B cell (primary cell): ENCODE measurements at regions not wholly inside any gene's neighbourhood (a gene's known extent, or its start where the extent isn't known, plus 50 kb on each side); places are given as distances from the start of the nearest gene placed in this dataset.
A peak's percentile ranks its signal among the peaks of the same experiment; 100 is the strongest.

ENCODE experiments used
- ATAC-seq: fragments of 200-7000 bp; cut with Tn5 transposase; one replicate; pipeline ENCODE4 v1.10.0; 2021; ENCODE audit warnings: low read depth, mild to moderate bottlenecking, moderate number of reproducible peaks, moderate library complexity
- CTCF ChIA-PET: fragments of 350-600 bp; sonication (Branson Sonifier 250); formaldehyde crosslinking; loops from one replicate; lab custom pipeline; 2021; ENCODE audit warnings: antibody characterized with exemption, inconsistent platforms; lab: Charles Lee
- POLR2A ChIA-PET: fragments of 350-600 bp; sonication (Branson Sonifier 250); formaldehyde crosslinking; loops from one replicate; lab custom pipeline; 2021; ENCODE audit warnings: antibody characterized with exemption; lab: Charles Lee
- DNase-seq: peaks from one replicate; pipeline ENCODE4 v3.0.0; 2013
- H2AFZ ChIP-seq: 2 replicates; pipeline ENCODE4 v1.6.1; 2012; ENCODE audit warnings: mild to moderate bottlenecking, low read depth, low read length; ENCODE audit not compliant: insufficient read depth, poor library complexity, severe bottlenecking
- H3K27ac ChIP-seq, 2 donors: 1 replicate in 1 of 2; 2 replicates in 1 of 2; pipeline ENCODE4 v1.5.1; 2012 to 2013; ENCODE audit warnings: low read length in 2 of 2, mild to moderate bottlenecking in 2 of 2, moderate library complexity in 1 of 2
- H3K27me3 ChIP-seq, 4 experiments: fragments of 200-600 bp in 1 of 4; sonication (generic) in 1 of 4; replicated peaks in 1 of 4; 1 replicate in 2 of 4; 2 replicates in 2 of 4; pipeline versions ENCODE4 v1.6.1 to v1.7.0; 2013 to 2016; ENCODE audit warnings: low read length in 3 of 4, mild to moderate bottlenecking in 2 of 4, mixed read lengths in 1 of 4, moderate library complexity in 1 of 4; ENCODE audit not compliant: insufficient read depth in 4 of 4, control insufficient read depth in 3 of 4; ENCODE audit errors: control extremely low read depth in 1 of 4
- H3K36me3 ChIP-seq, 2 experiments: replicated peaks in 1 of 2; 1 replicate in 1 of 2; 2 replicates in 1 of 2; pipeline versions ENCODE4 v1.6.1 to v1.7.1; 2013; ENCODE audit warnings: low read length in 1 of 2; ENCODE audit not compliant: insufficient read depth in 2 of 2, control insufficient read depth in 1 of 2; ENCODE audit errors: control extremely low read depth in 1 of 2, extremely low read depth in 1 of 2
- H3K4me1 ChIP-seq, 2 donors: fragments of 200-600 bp in 1 of 2; sonication (generic) in 1 of 2; 1 replicate in 1 of 2; 2 replicates in 1 of 2; pipeline versions ENCODE4 v1.5.1 to v1.6.1; 2013 to 2017; ENCODE audit warnings: low read length in 2 of 2; ENCODE audit not compliant: control insufficient read depth in 2 of 2, insufficient read depth in 2 of 2
- H3K4me2 ChIP-seq: replicated peaks from 2 replicates; pipeline ENCODE3; 2012; ENCODE audit warnings: mild to moderate bottlenecking, low read depth, low read length; ENCODE audit not compliant: poor library complexity, severe bottlenecking
- H3K4me3 ChIP-seq, 5 experiments: fragments of 200-600 bp in 1 of 5; sonication (generic) in 1 of 5; 1 replicate in 3 of 5; 2 replicates in 2 of 5; pipeline versions ENCODE4 v1.5.1 to v1.7.0; 2011 to 2016; ENCODE audit warnings: low read length in 4 of 5, mild to moderate bottlenecking in 4 of 5, low read depth in 2 of 5, control low read depth in 1 of 5, moderate library complexity in 1 of 5; ENCODE audit not compliant: insufficient read depth in 1 of 5; ENCODE audit errors: control extremely low read depth in 1 of 5, extremely low read depth in 1 of 5
- H3K79me2 ChIP-seq: fragments of 200-600 bp; sonication (generic); one replicate; pipeline ENCODE4 v1.6.0; 2016; ENCODE audit warnings: low read length; ENCODE audit not compliant: control insufficient read depth, insufficient read depth
- H3K9ac ChIP-seq: fragments of 200-600 bp; sonication (generic); 2 replicates; pipeline ENCODE4 v1.6.1; 2017; ENCODE audit warnings: mild to moderate bottlenecking, low read length, moderate library complexity
- H3K9me3 ChIP-seq, 3 donors: one replicate each; pipeline versions ENCODE4 v1.6.1 to v1.7.1; 2013; ENCODE audit warnings: low read length in 2 of 3; ENCODE audit not compliant: control insufficient read depth in 2 of 3, insufficient read depth in 1 of 3; ENCODE audit errors: control extremely low read depth in 1 of 3
- H4K20me1 ChIP-seq: 2 replicates; pipeline ENCODE4 v1.6.0; 2012; ENCODE audit warnings: mild to moderate bottlenecking, low read length; ENCODE audit not compliant: insufficient read depth, control insufficient read depth, poor library complexity, severe bottlenecking
- H3K27ac Mint-ChIP-seq: one replicate; pipeline ENCODE4 v1.8.0; 2021; ENCODE audit warnings: mixed read lengths
- H3K27me3 Mint-ChIP-seq: one replicate; pipeline ENCODE4 v1.8.0; 2021; ENCODE audit warnings: mixed read lengths
- H3K4me1 Mint-ChIP-seq: one replicate; pipeline ENCODE4 v1.8.0; 2021; ENCODE audit warnings: mixed read lengths
- H3K4me3 Mint-ChIP-seq: one replicate; pipeline ENCODE4 v1.8.0; 2021; ENCODE audit warnings: mixed read lengths
- H3K9me3 Mint-ChIP-seq: one replicate; pipeline ENCODE4 v1.8.0; 2022; ENCODE audit warnings: mixed read lengths; ENCODE audit not compliant: insufficient read depth
- EZH2 ChIP-seq: IDR thresholded peaks from 2 replicates; pipeline ENCODE4 v1.6.1; 2012; ENCODE audit warnings: borderline replicate concordance, low read depth, mild to moderate bottlenecking, moderate library complexity, low read length; ENCODE audit not compliant: insufficient read depth, poor library complexity, severe bottlenecking
- WGBS: methylation state at CpG from one replicate; pipeline ENCODE4 v1.1.5; 2013; ENCODE audit warnings: missing lambda C conversion rate; ENCODE audit not compliant: insufficient coverage; 5-methylcytosine and 5-hydroxymethylcytosine counted together
- intact Hi-C: fragments of 100-400 bp; cut with micrococcal nuclease; formaldehyde crosslinking; loops from one replicate; pipeline ENCODE4 v1.10.0; 2022
- TF ChIP-seq, protein P1 (sequence below): fragments of 200-600 bp; IDR thresholded peaks from one replicate; pipeline ENCODE4 v1.8.0; 2022; ENCODE audit warnings: antibody characterized with exemption, mild to moderate bottlenecking

DNA sequence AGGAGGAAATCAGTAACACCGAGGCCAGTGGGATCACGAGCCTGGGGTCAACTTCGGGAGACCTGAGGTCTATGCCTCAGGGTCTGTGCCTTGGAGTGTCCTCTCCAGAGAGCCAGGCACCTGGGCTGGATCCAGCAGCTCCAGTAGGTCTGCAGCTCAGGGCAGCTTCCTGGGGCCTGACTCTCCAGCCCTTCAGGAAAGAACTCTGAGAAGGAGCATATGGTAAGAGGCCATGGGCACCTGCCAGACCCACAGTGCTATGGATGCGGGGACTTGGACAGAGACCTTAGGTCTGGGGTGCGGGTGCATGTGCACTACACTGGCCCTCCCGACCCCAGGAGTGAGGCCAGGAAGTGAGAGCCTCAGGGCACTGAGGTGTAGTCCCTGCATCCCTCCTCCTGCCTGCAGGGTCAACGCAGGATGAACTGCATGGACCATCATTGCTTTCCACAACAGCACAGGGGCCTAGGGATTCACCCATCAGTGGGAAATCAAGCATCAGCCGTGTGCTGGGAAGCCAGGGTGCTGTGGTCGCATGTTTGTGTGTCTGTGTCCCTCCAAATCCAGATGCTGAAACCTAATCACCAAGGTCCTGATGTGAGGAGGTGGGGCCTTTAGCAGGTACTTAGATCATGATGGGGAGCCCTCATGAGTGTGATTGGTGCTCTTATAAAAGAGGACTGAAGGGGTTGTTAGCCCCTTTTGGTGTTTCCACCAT, 210.9 kb upstream of the CST7 start:
- no peaks in the 10 kb centered on the region for H4K20me1 ChIP-seq
- ATAC-seq (no peak), DNase-seq (no peak)
- Mint-ChIP-seq H3K4me3 (no peak overlapping the region), H3K9me3 (no peaks in the 10 kb centered on the region), H3K4me1 (peaks cover 10% of the 10 kb centered on the region), H3K27ac (no peak overlapping the region), H3K27me3 (no peaks in the 10 kb centered on the region)
- H3K4me2 ChIP-seq, result no peak overlapping the region
- no peaks in the 10 kb centered on the region for H3K27me3 ChIP-seq
- CTCF ChIA-PET, result no interaction called here
- peaks cover 0 to 3% of the 10 kb centered on the region in 2 donors for H3K4me1 ChIP-seq
- H2AFZ ChIP-seq, result peak overlapping the region; percentile 71
- intact Hi-C loops, result no loop called here
- H3K27ac ChIP-seq, result no peak overlapping the region
- H3K9me3 ChIP-seq, result no peaks in the 10 kb centered on the region
- POLR2A ChIA-PET, result no interaction called here
- H3K9ac ChIP-seq, result no peak overlapping the region
- no peak overlapping the region for H3K4me3 ChIP-seq
- H3K79me2 ChIP-seq, result no peaks in the 10 kb centered on the region
- no peaks in the 10 kb centered on the region for H3K36me3 ChIP-seq
- WGBS, result 93% methylated on average over 7 of the region's 9 CpGs
- TF ChIP-seq, protein P1, sequence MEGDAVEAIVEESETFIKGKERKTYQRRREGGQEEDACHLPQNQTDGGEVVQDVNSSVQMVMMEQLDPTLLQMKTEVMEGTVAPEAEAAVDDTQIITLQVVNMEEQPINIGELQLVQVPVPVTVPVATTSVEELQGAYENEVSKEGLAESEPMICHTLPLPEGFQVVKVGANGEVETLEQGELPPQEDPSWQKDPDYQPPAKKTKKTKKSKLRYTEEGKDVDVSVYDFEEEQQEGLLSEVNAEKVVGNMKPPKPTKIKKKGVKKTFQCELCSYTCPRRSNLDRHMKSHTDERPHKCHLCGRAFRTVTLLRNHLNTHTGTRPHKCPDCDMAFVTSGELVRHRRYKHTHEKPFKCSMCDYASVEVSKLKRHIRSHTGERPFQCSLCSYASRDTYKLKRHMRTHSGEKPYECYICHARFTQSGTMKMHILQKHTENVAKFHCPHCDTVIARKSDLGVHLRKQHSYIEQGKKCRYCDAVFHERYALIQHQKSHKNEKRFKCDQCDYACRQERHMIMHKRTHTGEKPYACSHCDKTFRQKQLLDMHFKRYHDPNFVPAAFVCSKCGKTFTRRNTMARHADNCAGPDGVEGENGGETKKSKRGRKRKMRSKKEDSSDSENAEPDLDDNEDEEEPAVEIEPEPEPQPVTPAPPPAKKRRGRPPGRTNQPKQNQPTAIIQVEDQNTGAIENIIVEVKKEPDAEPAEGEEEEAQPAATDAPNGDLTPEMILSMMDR, result no peak
- no peak for TF ChIP-seq EZH2

DNA sequence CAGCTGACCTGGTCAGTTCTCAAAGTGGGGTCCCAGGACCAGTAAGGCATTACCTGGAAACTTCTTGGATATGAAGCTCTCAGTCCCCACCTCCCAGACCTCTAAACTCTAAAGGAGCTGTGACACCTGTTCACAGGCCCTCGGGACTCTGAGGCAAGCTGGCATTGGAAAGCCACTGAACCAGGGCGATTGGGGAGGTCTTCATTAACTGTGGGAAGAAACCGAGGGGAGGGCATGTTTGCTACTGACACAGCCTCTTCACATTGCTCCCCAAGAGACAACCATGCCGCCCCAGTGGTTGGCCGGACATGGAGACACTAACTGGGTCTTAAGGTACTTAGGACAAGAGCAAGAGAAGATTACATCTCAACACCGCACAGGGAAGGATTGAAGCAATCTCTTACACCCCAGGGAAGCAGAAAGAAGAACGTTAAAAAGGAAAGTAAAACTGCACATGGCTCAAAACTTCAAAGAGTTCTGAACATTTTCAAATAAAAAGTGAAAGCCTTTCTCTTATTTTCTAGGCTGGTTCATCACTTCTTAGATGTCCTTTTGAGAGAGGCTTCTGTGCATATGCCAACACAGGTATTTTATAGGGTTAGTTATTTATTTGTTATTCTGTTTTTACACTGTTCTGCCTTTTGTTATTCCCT, 210.0 kb upstream of the CST7 start:
- no peaks in the 10 kb centered on the region for H3K9me3 ChIP-seq
- H3K79me2 ChIP-seq, result no peaks in the 10 kb centered on the region
- peak overlapping the region in 1 of 2 donors; percentile 18 for H3K27ac ChIP-seq
- no peaks in the 10 kb centered on the region for H3K36me3 ChIP-seq
- WGBS, result 0% methylated on average over 1 of the region's 7 CpGs
- no peaks in the 10 kb centered on the region for H4K20me1 ChIP-seq
- intact Hi-C loops, result no loop called here
- H3K4me2 ChIP-seq, result peak overlapping the region; percentile 36
- no peak overlapping the region for H3K27ac Mint-ChIP-seq
- ChIA-PET CTCF (no interaction called here), POLR2A (no interaction called here)
- ATAC-seq (no peak), DNase-seq (no peak)
- H3K27me3 Mint-ChIP-seq, result no peaks in the 10 kb centered on the region
- no peaks in the 10 kb centered on the region for H3K27me3 ChIP-seq
- peak overlapping the region; percentile 71 for H2AFZ ChIP-seq
- peaks cover 0 to 3% of the 10 kb centered on the region in 2 donors for H3K4me1 ChIP-seq
- peak overlapping the region; percentile 11 for H3K9ac ChIP-seq
- peak overlapping the region in 1 of 5 experiments; percentile 11 for H3K4me3 ChIP-seq
- H3K9me3 Mint-ChIP-seq, result no peaks in the 10 kb centered on the region
- peaks cover 10% of the 10 kb centered on the region for H3K4me1 Mint-ChIP-seq
- peak overlapping the region; percentile 15 for H3K4me3 Mint-ChIP-seq
- TF ChIP-seq, protein P1, result no peak
- TF ChIP-seq EZH2, result no peak
